OCI-LY1 (cell line): ENCODE measurements at regions not wholly inside any gene's neighbourhood (a gene's known extent, or its start where the extent isn't known, plus 50 kb on each side); places are given as distances from the start of the nearest gene placed in this dataset.
"Not testable (repeated sequence)": the region's sequence is repeated elsewhere in the genome, so short reads cannot be mapped to it uniquely, and the experiment has no call there.

ENCODE experiments used
- H2AFZ ChIP-seq: fragments of 200-600 bp; sonication (generic), shearing (Covaris generic); 2 replicates; pipeline ENCODE4 v1.6.0; 2014; ENCODE audit warnings: antibody characterized with exemption, mild to moderate bottlenecking, low read length
- H3F3A ChIP-seq: fragments of 200-600 bp; sonication (generic), shearing (Covaris generic); 2 replicates; pipeline ENCODE4 v1.6.0; 2014; ENCODE audit warnings: mild to moderate bottlenecking, antibody characterized with exemption, low read length, moderate library complexity; ENCODE audit not compliant: insufficient read depth
- H3K27ac ChIP-seq: fragments of 200-600 bp; sonication (generic); 2 replicates; pipeline ENCODE4 v1.5.1; 2014; ENCODE audit warnings: low read length, mixed run types, mild to moderate bottlenecking, low read depth; ENCODE audit not compliant: poor library complexity, severe bottlenecking
- H3K27me3 ChIP-seq: fragments of 200-600 bp; sonication (generic); 2 replicates; pipeline ENCODE4 v1.6.0; 2014; ENCODE audit warnings: antibody characterized with exemption, mild to moderate bottlenecking, low read length, moderate library complexity; ENCODE audit not compliant: insufficient read depth
- H3K36me3 ChIP-seq: fragments of 200-600 bp; sonication (generic); 2 replicates; pipeline ENCODE4 v1.6.1; 2014; ENCODE audit warnings: mild to moderate bottlenecking, antibody characterized with exemption, low read length, moderate library complexity, mixed read lengths; ENCODE audit not compliant: insufficient read depth
- H3K4me1 ChIP-seq: fragments of 200-600 bp; sonication (generic); 2 replicates; pipeline ENCODE4 v1.5.1; 2014; ENCODE audit warnings: mild to moderate bottlenecking, low read length, moderate library complexity; ENCODE audit not compliant: insufficient read depth, severe bottlenecking
- H3K4me2 ChIP-seq: fragments of 200-600 bp; sonication (generic), shearing (Covaris generic); 2 replicates; pipeline ENCODE4 v1.6.1; 2014; ENCODE audit warnings: low read length
- H3K4me3 ChIP-seq: fragments of 200-600 bp; sonication (generic); 2 replicates; pipeline ENCODE4 v1.5.1; 2014; ENCODE audit warnings: low read length, low read depth, mild to moderate bottlenecking, mixed read lengths; ENCODE audit not compliant: poor library complexity, severe bottlenecking
- H3K79me2 ChIP-seq: fragments of 200-600 bp; shearing (Covaris generic); 2 replicates; pipeline ENCODE4 v1.6.1; 2016; ENCODE audit warnings: mixed run types, low read length, mixed read lengths; ENCODE audit not compliant: insufficient read depth
- H3K9ac ChIP-seq: fragments of 200-600 bp; sonication (generic), shearing (Covaris generic); 2 replicates; pipeline ENCODE4 v1.6.1; 2014; ENCODE audit warnings: mild to moderate bottlenecking, low read length, mixed read lengths
- H3K9me2 ChIP-seq: fragments of 200-600 bp; sonication (generic), shearing (Covaris generic); 2 replicates; pipeline ENCODE4 v1.6.1; 2014; ENCODE audit warnings: low read depth, mild to moderate bottlenecking, low read length, mixed read lengths
- H3K9me3 ChIP-seq: fragments of 200-600 bp; shearing (Covaris generic); 2 replicates; pipeline ENCODE4 v1.6.1; 2014; ENCODE audit warnings: low read length, mixed read lengths
- H4K20me1 ChIP-seq: fragments of 200-600 bp; sonication (generic), shearing (Covaris generic); 2 replicates; pipeline ENCODE4 v1.6.0; 2016; ENCODE audit warnings: mild to moderate bottlenecking, low read length; ENCODE audit not compliant: insufficient read depth
- CTCF ChIP-seq: fragments of 200-600 bp; sonication (generic), shearing (Covaris generic); IDR thresholded peaks from 2 replicates; pipeline ENCODE4 v1.5.1; 2017; ENCODE audit warnings: mild to moderate bottlenecking, antibody characterized with exemption, low read length, moderate library complexity, mixed read lengths
- EZH2 ChIP-seq: fragments of 200-600 bp; sonication (generic), shearing (Covaris generic); IDR thresholded peaks from 2 replicates; pipeline ENCODE4 v1.8.0; 2017; ENCODE audit warnings: borderline replicate concordance, mixed run types, mild to moderate bottlenecking, antibody characterized with exemption, low read length, moderate library complexity, mixed read lengths

- no peaks in the 10 kb centered on the region for H3K27me3 ChIP-seq
- H4K20me1 ChIP-seq: no peaks in the 10 kb centered on the region
- H3K9me3 ChIP-seq: no peaks in the 10 kb centered on the region
- H3K4me2 ChIP-seq: no peak overlapping the region
- no peaks in the 10 kb centered on the region for H3F3A ChIP-seq
- TF ChIP-seq CTCF (peak; percentile 75), EZH2 (no peak)
- no peak overlapping the region for H3K4me3 ChIP-seq
- H3K4me1 ChIP-seq: no peaks in the 10 kb centered on the region
- H3K9me2 ChIP-seq: no peaks in the 10 kb centered on the region
- no peaks in the 10 kb centered on the region for H3K36me3 ChIP-seq
- H2AFZ ChIP-seq: no peak overlapping the region
- H3K9ac ChIP-seq: no peak overlapping the region
- H3K79me2 ChIP-seq: no peaks in the 10 kb centered on the region
- no peak overlapping the region for H3K27ac ChIP-seq
These were observed 245.4 kb downstream of the MPDZ start for GRCh38 chr9:13033959-13034693.

- Histone ChIP-seq H2AFZ (no peak overlapping the region), H3K4me3 (no peak overlapping the region), H3K27ac (no peak overlapping the region), H3K9me3 (no peaks in the 10 kb centered on the region), H3K9ac (no peak overlapping the region), H4K20me1 (no peaks in the 10 kb centered on the region), H3K79me2 (no peaks in the 10 kb centered on the region), H3K9me2 (no peaks in the 10 kb centered on the region), H3K4me2 (no peak overlapping the region), H3K4me1 (no peaks in the 10 kb centered on the region), H3F3A (no peaks in the 10 kb centered on the region), H3K27me3 (no peaks in the 10 kb centered on the region), H3K36me3 (no peaks in the 10 kb centered on the region)
- TF ChIP-seq EZH2 (no peak), CTCF (no peak)
These were observed 244.8 kb downstream of the MPDZ start for GRCh38 chr9:13034694-13035002.

- H3K4me1 ChIP-seq: no peaks in the 10 kb centered on the region
- no peak overlapping the region for H3K27ac ChIP-seq
- no peaks in the 10 kb centered on the region for H3K36me3 ChIP-seq
- no peaks in the 10 kb centered on the region for H3K79me2 ChIP-seq
- no peaks in the 10 kb centered on the region for H3F3A ChIP-seq
- H3K27me3 ChIP-seq: no peaks in the 10 kb centered on the region
- TF ChIP-seq EZH2: no peak
- TF ChIP-seq CTCF: no peak
- H3K9me3 ChIP-seq: no peaks in the 10 kb centered on the region
- H2AFZ ChIP-seq: no peak overlapping the region
- no peaks in the 10 kb centered on the region for H4K20me1 ChIP-seq
- H3K4me2 ChIP-seq: no peak overlapping the region
- H3K9ac ChIP-seq: no peak overlapping the region
- H3K9me2 ChIP-seq: no peaks in the 10 kb centered on the region
- no peak overlapping the region for H3K4me3 ChIP-seq
These were observed 243.7 kb downstream of the MPDZ start for GRCh38 chr9:13035822-13036221.

GRCh38 chr9:13037808-13038207, 241.7 kb downstream of the MPDZ start:
- not testable (repeated sequence) for H3K27ac ChIP-seq, H3K36me3 ChIP-seq, H4K20me1 ChIP-seq, H3F3A ChIP-seq, H3K9me2 ChIP-seq, H3K9me3 ChIP-seq, H3K79me2 ChIP-seq, H3K27me3 ChIP-seq, H3K4me3 ChIP-seq, H3K9ac ChIP-seq, H2AFZ ChIP-seq, H3K4me2 ChIP-seq, H3K4me1 ChIP-seq
